ENCODE measurements at regions not wholly inside any gene's neighbourhood (a gene's known extent, or its start where the extent isn't known, plus 50 kb on each side); places are given as distances from the start of the nearest gene placed in this dataset.
A peak's percentile ranks its signal among the peaks of the same experiment; 100 is the strongest.

DNA sequence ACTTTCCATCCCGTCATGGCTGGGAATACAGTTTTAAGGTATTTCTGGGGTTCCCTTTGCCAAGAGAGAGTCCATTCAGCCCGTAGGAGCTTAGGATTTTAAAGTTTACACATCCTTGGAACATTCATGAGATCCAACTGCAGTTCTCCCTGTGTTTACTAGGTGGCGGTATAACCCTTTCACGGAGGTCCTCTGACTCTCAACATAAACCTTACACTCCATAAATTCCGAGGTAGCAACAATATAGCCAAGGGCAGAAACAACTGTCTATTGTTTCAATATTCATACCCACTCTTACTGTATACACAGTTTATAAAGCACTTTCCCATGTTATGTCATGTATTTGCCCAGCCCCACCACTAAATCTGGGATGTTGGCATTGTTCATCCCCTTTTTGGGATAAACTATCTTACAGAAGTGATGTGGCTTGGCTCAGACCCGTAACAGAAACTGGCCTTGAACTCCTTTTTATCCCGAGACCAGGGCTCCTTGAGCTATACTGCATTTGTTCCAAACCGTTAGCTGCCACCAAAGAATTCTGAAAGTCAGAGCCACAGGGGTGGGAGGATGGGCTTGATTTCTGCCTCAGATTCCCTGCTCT is 69.2 kb upstream of the COL6A5 start:
- TF ChIP-seq YY1 (IDR thresholded peaks at IDR 0.05; ENCODE audit: low read depth) (no peak), TAF1 (IDR thresholded peaks at IDR 0.05; ENCODE audit: borderline replicate concordance, low read depth, low read length) (no peak), RAD21 (IDR thresholded peaks at IDR 0.05; ENCODE audit: low read length) (peak; percentile 93), EP300 (IDR thresholded peaks at IDR 0.05; ENCODE audit: borderline replicate concordance in 1 of 2, low read depth in 1 of 2, low read length in 1 of 2) (no peak), SIN3A (IDR thresholded peaks at IDR 0.05; ENCODE audit: borderline replicate concordance, low read depth, low read length) (no peak), SMC3 (IDR thresholded peaks at IDR 0.05; ENCODE audit: low read depth, low read length) (peak; percentile 63), TEAD4 (IDR thresholded peaks at IDR 0.05; ENCODE audit: borderline replicate concordance, insufficient read depth) (no peak), CHD2 (IDR thresholded peaks at IDR 0.05; ENCODE audit: low read length, partially characterized antibody) (peak; percentile 15), TCF12 (IDR thresholded peaks at IDR 0.05) (no peak), MEF2A (IDR thresholded peaks at IDR 0.05; ENCODE audit: borderline replicate concordance, low read depth) (no peak)
- TF ChIP-seq, protein P1, sequence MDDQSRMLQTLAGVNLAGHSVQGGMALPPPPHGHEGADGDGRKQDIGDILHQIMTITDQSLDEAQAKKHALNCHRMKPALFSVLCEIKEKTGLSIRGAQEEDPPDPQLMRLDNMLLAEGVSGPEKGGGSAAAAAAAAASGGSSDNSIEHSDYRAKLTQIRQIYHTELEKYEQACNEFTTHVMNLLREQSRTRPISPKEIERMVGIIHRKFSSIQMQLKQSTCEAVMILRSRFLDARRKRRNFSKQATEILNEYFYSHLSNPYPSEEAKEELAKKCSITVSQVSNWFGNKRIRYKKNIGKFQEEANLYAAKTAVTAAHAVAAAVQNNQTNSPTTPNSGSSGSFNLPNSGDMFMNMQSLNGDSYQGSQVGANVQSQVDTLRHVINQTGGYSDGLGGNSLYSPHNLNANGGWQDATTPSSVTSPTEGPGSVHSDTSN (IDR thresholded peaks at IDR 0.05): no peak
- TF ChIP-seq, protein P2, sequence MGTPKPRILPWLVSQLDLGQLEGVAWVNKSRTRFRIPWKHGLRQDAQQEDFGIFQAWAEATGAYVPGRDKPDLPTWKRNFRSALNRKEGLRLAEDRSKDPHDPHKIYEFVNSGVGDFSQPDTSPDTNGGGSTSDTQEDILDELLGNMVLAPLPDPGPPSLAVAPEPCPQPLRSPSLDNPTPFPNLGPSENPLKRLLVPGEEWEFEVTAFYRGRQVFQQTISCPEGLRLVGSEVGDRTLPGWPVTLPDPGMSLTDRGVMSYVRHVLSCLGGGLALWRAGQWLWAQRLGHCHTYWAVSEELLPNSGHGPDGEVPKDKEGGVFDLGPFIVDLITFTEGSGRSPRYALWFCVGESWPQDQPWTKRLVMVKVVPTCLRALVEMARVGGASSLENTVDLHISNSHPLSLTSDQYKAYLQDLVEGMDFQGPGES (IDR thresholded peaks at IDR 0.05; ENCODE audit: low read depth, low read length): no peak
- TF ChIP-seq, protein P3, sequence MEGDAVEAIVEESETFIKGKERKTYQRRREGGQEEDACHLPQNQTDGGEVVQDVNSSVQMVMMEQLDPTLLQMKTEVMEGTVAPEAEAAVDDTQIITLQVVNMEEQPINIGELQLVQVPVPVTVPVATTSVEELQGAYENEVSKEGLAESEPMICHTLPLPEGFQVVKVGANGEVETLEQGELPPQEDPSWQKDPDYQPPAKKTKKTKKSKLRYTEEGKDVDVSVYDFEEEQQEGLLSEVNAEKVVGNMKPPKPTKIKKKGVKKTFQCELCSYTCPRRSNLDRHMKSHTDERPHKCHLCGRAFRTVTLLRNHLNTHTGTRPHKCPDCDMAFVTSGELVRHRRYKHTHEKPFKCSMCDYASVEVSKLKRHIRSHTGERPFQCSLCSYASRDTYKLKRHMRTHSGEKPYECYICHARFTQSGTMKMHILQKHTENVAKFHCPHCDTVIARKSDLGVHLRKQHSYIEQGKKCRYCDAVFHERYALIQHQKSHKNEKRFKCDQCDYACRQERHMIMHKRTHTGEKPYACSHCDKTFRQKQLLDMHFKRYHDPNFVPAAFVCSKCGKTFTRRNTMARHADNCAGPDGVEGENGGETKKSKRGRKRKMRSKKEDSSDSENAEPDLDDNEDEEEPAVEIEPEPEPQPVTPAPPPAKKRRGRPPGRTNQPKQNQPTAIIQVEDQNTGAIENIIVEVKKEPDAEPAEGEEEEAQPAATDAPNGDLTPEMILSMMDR (IDR thresholded peaks at IDR 0.05): peak; percentile 82
- 8% methylated on average over 8 of the region's 8 CpGs for WGBS (ENCODE audit: low lambda C conversion rate)
- CTCF ChIA-PET: interaction anchor here (0.6 to 7.1 kb wide), 60 partner anchors 8 to 1763 kb away, joined by 3 to 125 read pairs (median 4); partner anchors contain the start of genes ATP2C1 and COL6A6
- POLR2A ChIA-PET: no interaction called here
- Histone ChIP-seq H3K79me2 (ENCODE audit: insufficient read depth) (no peaks in the 10 kb centered on the region), H3K4me1 (ENCODE audit: control insufficient read depth in 1 of 2, insufficient read depth in 2 of 2, low read depth in 1 of 2, low read length in 1 of 2) (no peaks in the 10 kb centered on the region; a peak in 1 of 4 replicates), H3K27ac (ENCODE audit: low read depth in 2 of 2, low read length in 1 of 2) (no peak overlapping the region), H3K9me3 (no peaks in the 10 kb centered on the region), H2AFZ (ENCODE audit: low read depth) (no peak overlapping the region), H4K20me1 (ENCODE audit: insufficient read depth) (no peaks in the 10 kb centered on the region), H3K36me3 (replicated peaks in 1 of 2; ENCODE audit: control insufficient read depth in 1 of 2, insufficient read depth in 2 of 2, low read length in 1 of 2) (no peaks in the 10 kb centered on the region), H3K27me3 (ENCODE audit: insufficient read depth) (no peaks in the 10 kb centered on the region), H3F3A (replicated peaks; ENCODE audit: insufficient read depth) (no peaks in the 10 kb centered on the region), H3K4me2 (no peak overlapping the region), H3K9me2 (no peaks in the 10 kb centered on the region), H3K4me3 (ENCODE audit: low read depth in 2 of 2, low read length in 1 of 2) (peak overlapping the region in 1 of 2 experiments; percentile 28; a peak in 1 of 4 replicates), H3K9ac (no peak overlapping the region)
- peak; percentile 65 for DNase-seq

DNA sequence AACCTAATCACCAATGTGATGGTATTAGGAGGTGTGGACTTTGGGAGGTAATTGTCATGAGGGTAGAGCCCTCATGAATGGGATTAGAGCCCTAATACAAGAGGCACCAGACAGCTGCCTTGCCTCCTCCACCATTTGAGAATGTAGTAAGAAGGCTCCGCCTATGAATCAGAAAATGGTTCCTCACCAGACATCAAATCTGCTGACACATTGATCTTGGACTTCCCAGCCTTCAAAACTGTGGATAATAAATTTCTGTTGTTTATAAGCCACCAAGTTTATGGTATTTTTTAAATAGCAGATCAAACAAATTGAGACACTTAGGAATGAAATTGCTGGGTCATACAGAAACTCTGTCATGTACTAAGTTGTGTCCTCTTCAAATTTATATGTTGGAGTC is 56.8 kb upstream of the COL6A5 start:
- H3K4me3 ChIP-seq (ENCODE audit: low read depth in 2 of 2, low read length in 1 of 2): no peak overlapping the region
- no peaks in the 10 kb centered on the region for H3K4me1 ChIP-seq (ENCODE audit: control insufficient read depth in 1 of 2, insufficient read depth in 2 of 2, low read depth in 1 of 2, low read length in 1 of 2)
- no peaks in the 10 kb centered on the region for H3K79me2 ChIP-seq (ENCODE audit: insufficient read depth)
- no peak overlapping the region for H2AFZ ChIP-seq (ENCODE audit: low read depth)
- no peaks in the 10 kb centered on the region for H3K9me3 ChIP-seq
- H3K9ac ChIP-seq: no peak overlapping the region
- CTCF ChIA-PET: no interaction called here
- H3K9me2 ChIP-seq: no peaks in the 10 kb centered on the region
- 27% methylated on average over 1 of the region's 1 CpG for WGBS (ENCODE audit: low lambda C conversion rate)
- POLR2A ChIA-PET: no interaction called here
- H3K27me3 ChIP-seq (ENCODE audit: insufficient read depth): no peaks in the 10 kb centered on the region
- no peaks in the 10 kb centered on the region for H4K20me1 ChIP-seq (ENCODE audit: insufficient read depth)
- no peak overlapping the region for H3K4me2 ChIP-seq
- H3F3A ChIP-seq (replicated peaks; ENCODE audit: insufficient read depth): no peaks in the 10 kb centered on the region
- H3K27ac ChIP-seq (ENCODE audit: low read depth in 2 of 2, low read length in 1 of 2): no peak overlapping the region
- no peaks in the 10 kb centered on the region for H3K36me3 ChIP-seq (replicated peaks in 1 of 2; ENCODE audit: control insufficient read depth in 1 of 2, insufficient read depth in 2 of 2, low read length in 1 of 2)
- no peak for TF ChIP-seq MXI1 (IDR thresholded peaks at IDR 0.05; ENCODE audit: low read depth, low read length)
- TF ChIP-seq, protein P2 (IDR thresholded peaks at IDR 0.05; ENCODE audit: low read depth, low read length): no peak
- DNase-seq: no peak

Data from SK-N-SH (cell line).